ENCODE measurements at regions not wholly inside any gene's neighbourhood (a gene's known extent, or its start where the extent isn't known, plus 50 kb on each side); places are given as distances from the start of the nearest gene placed in this dataset.

DNA sequence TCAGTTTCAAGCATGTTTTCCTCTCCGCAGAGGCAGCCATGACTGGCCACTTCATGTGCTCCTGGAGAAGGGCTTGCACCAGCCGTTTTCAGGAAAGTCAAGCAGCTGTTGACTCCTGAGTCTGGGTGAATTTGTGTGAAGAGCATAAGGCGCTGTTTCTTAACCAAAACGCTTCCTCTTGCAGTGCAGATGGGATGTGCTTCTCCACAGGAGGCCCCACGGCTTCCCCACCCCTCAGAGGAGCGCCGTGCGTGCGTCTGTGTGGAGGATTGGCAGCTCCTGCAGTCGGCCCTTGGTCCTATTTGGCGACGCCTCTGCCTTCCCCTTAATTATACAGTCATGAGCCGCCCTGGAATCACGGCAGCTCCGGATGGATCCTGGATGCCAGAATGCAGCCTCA is 54.1 kb upstream of the B3GAT1 start:
- Histone ChIP-seq H3K27me3 (no peaks in the 10 kb centered on the region), H3K27ac (no peak overlapping the region), H3K9me3 (no peaks in the 10 kb centered on the region), H3K4me3 (no peak overlapping the region), H3K36me3 (no peaks in the 10 kb centered on the region), H3K4me1 (no peaks in the 10 kb centered on the region)
- intact Hi-C loops (cut with DNase I), result no loop called here
- TF ChIP-seq, protein P1, sequence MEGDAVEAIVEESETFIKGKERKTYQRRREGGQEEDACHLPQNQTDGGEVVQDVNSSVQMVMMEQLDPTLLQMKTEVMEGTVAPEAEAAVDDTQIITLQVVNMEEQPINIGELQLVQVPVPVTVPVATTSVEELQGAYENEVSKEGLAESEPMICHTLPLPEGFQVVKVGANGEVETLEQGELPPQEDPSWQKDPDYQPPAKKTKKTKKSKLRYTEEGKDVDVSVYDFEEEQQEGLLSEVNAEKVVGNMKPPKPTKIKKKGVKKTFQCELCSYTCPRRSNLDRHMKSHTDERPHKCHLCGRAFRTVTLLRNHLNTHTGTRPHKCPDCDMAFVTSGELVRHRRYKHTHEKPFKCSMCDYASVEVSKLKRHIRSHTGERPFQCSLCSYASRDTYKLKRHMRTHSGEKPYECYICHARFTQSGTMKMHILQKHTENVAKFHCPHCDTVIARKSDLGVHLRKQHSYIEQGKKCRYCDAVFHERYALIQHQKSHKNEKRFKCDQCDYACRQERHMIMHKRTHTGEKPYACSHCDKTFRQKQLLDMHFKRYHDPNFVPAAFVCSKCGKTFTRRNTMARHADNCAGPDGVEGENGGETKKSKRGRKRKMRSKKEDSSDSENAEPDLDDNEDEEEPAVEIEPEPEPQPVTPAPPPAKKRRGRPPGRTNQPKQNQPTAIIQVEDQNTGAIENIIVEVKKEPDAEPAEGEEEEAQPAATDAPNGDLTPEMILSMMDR (IDR thresholded peaks at IDR 0.05), result no peak
- no peak for TF ChIP-seq POLR2A (IDR thresholded peaks at IDR 0.05)
- TF ChIP-seq POLR2AphosphoS5 (IDR thresholded peaks at IDR 0.05; ENCODE audit: insufficient read depth in 1 of 2, low read depth in 1 of 2), result no peak
- DNase-seq (ENCODE audit: extremely low spot score in 2 of 2), result no peak

DNA sequence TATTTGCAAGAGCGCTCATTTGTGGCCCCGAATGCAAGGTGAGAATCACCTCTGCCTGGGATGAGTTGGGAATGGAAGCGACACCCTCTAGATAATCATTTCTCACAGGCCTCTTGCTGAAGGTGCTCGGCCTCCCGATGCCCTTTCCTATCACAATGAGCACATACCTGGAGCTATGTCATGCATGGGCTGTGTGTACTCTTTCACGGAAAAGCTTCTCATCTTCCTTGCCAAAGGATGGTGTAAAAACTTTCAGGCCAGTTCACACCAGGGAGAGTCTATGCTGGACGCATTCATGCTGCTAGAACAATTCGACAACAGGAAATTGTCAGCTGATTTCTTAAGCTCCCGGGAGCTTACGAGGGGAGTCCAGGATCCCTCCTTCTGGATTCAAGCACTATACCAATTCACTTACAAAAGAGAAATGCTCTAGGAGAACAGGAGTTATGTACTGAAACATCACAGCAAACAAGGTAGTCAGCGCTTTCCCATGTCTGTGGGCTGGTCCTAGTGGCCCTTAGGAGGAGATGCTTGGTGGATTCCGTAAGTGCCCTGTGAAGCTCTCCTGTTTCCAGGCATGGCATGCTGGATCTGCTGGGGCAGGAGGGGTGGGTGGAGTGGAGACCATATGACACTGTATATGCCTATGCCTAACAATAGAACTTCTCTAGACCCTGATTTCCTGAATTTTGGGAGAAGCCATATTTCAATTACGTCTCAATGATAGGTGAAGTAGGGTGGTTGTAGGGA is 53.1 kb upstream of the B3GAT1 start:
- intact Hi-C loops (cut with DNase I), result no loop called here
- no peak for DNase-seq (ENCODE audit: extremely low spot score in 2 of 2)
- H3K4me1 ChIP-seq, result no peaks in the 10 kb centered on the region
- TF ChIP-seq POLR2AphosphoS5 (IDR thresholded peaks at IDR 0.05; ENCODE audit: insufficient read depth in 1 of 2, low read depth in 1 of 2) (no peak), POLR2A (IDR thresholded peaks at IDR 0.05) (no peak)
- TF ChIP-seq, protein P1 (IDR thresholded peaks at IDR 0.05), result no peak
- no peak overlapping the region for H3K27ac ChIP-seq
- no peaks in the 10 kb centered on the region for H3K27me3 ChIP-seq
- H3K9me3 ChIP-seq, result no peaks in the 10 kb centered on the region
- no peak overlapping the region for H3K4me3 ChIP-seq
- H3K36me3 ChIP-seq, result no peaks in the 10 kb centered on the region

DNA sequence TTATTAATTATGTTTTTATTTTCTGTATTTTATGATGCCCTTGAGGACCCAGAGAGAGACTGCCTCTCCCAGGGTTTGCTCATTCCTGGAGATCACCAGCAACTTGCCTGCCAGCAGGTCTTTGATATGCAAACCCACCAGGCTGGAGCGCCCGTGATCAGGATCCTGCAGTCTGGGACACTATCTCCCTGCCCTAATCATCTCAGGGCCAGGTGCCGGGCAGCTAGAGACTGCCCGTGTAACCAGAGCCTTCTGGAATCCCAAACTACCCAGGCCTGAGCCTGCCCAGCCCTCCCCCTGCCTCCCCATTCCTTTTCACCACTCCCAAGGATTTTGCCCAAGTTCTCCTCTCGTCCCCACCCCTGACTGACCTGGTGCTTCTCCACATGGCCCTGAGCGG is 52.2 kb upstream of the B3GAT1 start:
- Histone ChIP-seq H3K27ac (no peak overlapping the region), H3K27me3 (no peaks in the 10 kb centered on the region), H3K4me3 (no peak overlapping the region), H3K36me3 (no peaks in the 10 kb centered on the region), H3K4me1 (no peaks in the 10 kb centered on the region), H3K9me3 (no peaks in the 10 kb centered on the region)
- intact Hi-C loops (cut with DNase I), result no loop called here
- TF ChIP-seq POLR2AphosphoS5 (IDR thresholded peaks at IDR 0.05; ENCODE audit: insufficient read depth in 1 of 2, low read depth in 1 of 2) (no peak), POLR2A (IDR thresholded peaks at IDR 0.05) (no peak)
- TF ChIP-seq, protein P1 (IDR thresholded peaks at IDR 0.05), result no peak
- DNase-seq (ENCODE audit: extremely low spot score in 2 of 2), result no peak

DNA sequence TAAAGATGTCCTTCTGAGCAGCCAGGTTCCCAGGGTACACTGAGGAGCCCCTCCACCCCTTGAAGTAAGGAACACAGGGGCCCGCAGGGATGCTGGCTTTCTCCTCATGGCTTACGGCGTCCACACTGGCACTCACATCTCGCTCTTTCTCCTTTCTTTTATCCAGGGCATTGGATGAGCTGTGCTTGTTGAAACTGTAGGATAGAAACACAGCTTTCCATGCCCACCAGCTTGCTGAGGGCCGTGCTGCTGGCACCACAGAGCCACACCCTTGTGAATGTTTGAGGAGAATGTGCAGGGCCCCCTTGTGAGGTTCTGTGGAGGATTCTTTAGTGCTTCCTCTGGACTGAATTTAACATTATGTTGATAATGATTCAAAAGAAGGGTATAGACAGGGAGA is 51.7 kb upstream of the B3GAT1 start:
- no peaks in the 10 kb centered on the region for H3K9me3 ChIP-seq
- intact Hi-C loops (cut with DNase I), result no loop called here
- no peak overlapping the region for H3K4me3 ChIP-seq

More for the DNA sequence above, 51.7 kb upstream of the B3GAT1 start:
- no peak for DNase-seq (ENCODE audit: extremely low spot score in 2 of 2)
- no peaks in the 10 kb centered on the region for H3K27me3 ChIP-seq
- no peaks in the 10 kb centered on the region for H3K4me1 ChIP-seq
- TF ChIP-seq POLR2AphosphoS5 (IDR thresholded peaks at IDR 0.05; ENCODE audit: insufficient read depth in 1 of 2, low read depth in 1 of 2), result no peak
- TF ChIP-seq, protein P1 (IDR thresholded peaks at IDR 0.05), result no peak
- no peak overlapping the region for H3K27ac ChIP-seq
- H3K36me3 ChIP-seq, result no peaks in the 10 kb centered on the region
